ENCODE measurements at regions not wholly inside any gene's neighbourhood (a gene's known extent, or its start where the extent isn't known, plus 50 kb on each side); places are given as distances from the start of the nearest gene placed in this dataset.

- Histone ChIP-seq H3K36me3 (ENCODE audit: control insufficient read depth, insufficient read depth, low read length) (no peaks in the 10 kb centered on the region), H3K27me3 (ENCODE audit: control insufficient read depth, insufficient read depth, low read length) (no peaks in the 10 kb centered on the region), H3K9me3 (ENCODE audit: control insufficient read depth, insufficient read depth, low read length) (0 out of 2 replicates have a peak, but pooled peaks cover 2% of the 10 kb centered on the region), H3K27ac (ENCODE audit: low read length) (no peak overlapping the region), H3K4me3 (ENCODE audit: low read length) (no peak overlapping the region), H3K4me1 (ENCODE audit: control insufficient read depth, insufficient read depth, low read length) (no peaks in the 10 kb centered on the region)
- no CpG with 5 or more reads among the region's 2 CpGs for WGBS (ENCODE audit: insufficient coverage, insufficient read length)
- no peak for DNase-seq (ENCODE audit: low read depth, low spot score)
These were observed 665.0 kb downstream of the NTRK3 start for GRCh38 chr15:87591582-87591981.

- Histone ChIP-seq H3K27me3 (ENCODE audit: control insufficient read depth, insufficient read depth, low read length) (no peaks in the 10 kb centered on the region), H3K27ac (ENCODE audit: low read length) (no peak overlapping the region), H3K4me1 (ENCODE audit: control insufficient read depth, insufficient read depth, low read length) (no peaks in the 10 kb centered on the region), H3K9me3 (ENCODE audit: control insufficient read depth, insufficient read depth, low read length) (0 out of 2 replicates have a peak, but pooled peaks cover 2% of the 10 kb centered on the region), H3K36me3 (ENCODE audit: control insufficient read depth, insufficient read depth, low read length) (no peaks in the 10 kb centered on the region), H3K4me3 (ENCODE audit: low read length) (no peak overlapping the region)
- WGBS (ENCODE audit: insufficient coverage, insufficient read length): no CpG with 5 or more reads among the region's 1 CpG
- no peak for DNase-seq (ENCODE audit: low read depth, low spot score)
These were observed 665.5 kb downstream of the NTRK3 start for GRCh38 chr15:87591042-87591441.

GRCh38 chr15:87589134-87589533 is 667.4 kb downstream of the NTRK3 start:
- Histone ChIP-seq H3K27ac (ENCODE audit: low read length) (no peak overlapping the region), H3K36me3 (ENCODE audit: control insufficient read depth, insufficient read depth, low read length) (no peaks in the 10 kb centered on the region), H3K4me1 (ENCODE audit: control insufficient read depth, insufficient read depth, low read length) (no peaks in the 10 kb centered on the region), H3K27me3 (ENCODE audit: control insufficient read depth, insufficient read depth, low read length) (no peaks in the 10 kb centered on the region), H3K9me3 (ENCODE audit: control insufficient read depth, insufficient read depth, low read length) (0 out of 2 replicates have a peak, but pooled peaks cover 2% of the 10 kb centered on the region), H3K4me3 (ENCODE audit: low read length) (no peak overlapping the region)
- DNase-seq (ENCODE audit: low read depth, low spot score): no peak
- no CpG with 5 or more reads among the region's 2 CpGs for WGBS (ENCODE audit: insufficient coverage, insufficient read length)

GRCh38 chr15:87582169-87582568 is 674.4 kb downstream of the NTRK3 start:
- Histone ChIP-seq H3K9me3 (ENCODE audit: control insufficient read depth, insufficient read depth, low read length) (no peaks in the 10 kb centered on the region), H3K4me1 (ENCODE audit: control insufficient read depth, insufficient read depth, low read length) (no peaks in the 10 kb centered on the region), H3K4me3 (ENCODE audit: low read length) (no peak overlapping the region), H3K27me3 (ENCODE audit: control insufficient read depth, insufficient read depth, low read length) (no peaks in the 10 kb centered on the region; the same call in 1 of the 2 replicates), H3K27ac (ENCODE audit: low read length) (no peak overlapping the region), H3K36me3 (ENCODE audit: control insufficient read depth, insufficient read depth, low read length) (no peaks in the 10 kb centered on the region)
- WGBS (ENCODE audit: insufficient coverage, insufficient read length): no CpG with 5 or more reads among the region's 3 CpGs
- no peak for DNase-seq (ENCODE audit: low read depth, low spot score)

DNA sequence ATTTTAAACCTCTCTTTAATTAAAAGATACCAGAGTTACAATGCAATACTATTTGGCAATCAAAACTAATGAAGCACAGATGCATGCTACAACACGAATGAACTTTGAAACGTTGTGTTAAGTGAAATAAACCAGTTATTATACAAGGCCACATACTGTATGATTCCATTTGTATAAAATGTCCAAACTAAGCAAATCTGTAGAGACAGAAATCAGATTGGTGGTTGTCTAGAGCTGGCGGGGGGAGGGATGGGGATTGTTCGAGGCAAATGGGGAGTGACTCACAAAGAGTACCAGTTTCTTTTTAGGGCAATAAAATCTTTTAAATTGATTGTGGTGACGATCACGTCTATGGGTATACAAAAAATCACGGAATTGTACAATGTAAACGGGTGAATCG is 677.0 kb downstream of the NTRK3 start:
- H3K9me3 ChIP-seq (ENCODE audit: control insufficient read depth, insufficient read depth, low read length): no peaks in the 10 kb centered on the region
- H3K36me3 ChIP-seq (ENCODE audit: control insufficient read depth, insufficient read depth, low read length): no peaks in the 10 kb centered on the region
- no peaks in the 10 kb centered on the region for H3K4me1 ChIP-seq (ENCODE audit: control insufficient read depth, insufficient read depth, low read length)
- H3K4me3 ChIP-seq (ENCODE audit: low read length): no peak overlapping the region
- no peak overlapping the region for H3K27ac ChIP-seq (ENCODE audit: low read length)
- no peak for DNase-seq (ENCODE audit: low read depth, low spot score)
- no CpG with 5 or more reads among the region's 9 CpGs for WGBS (ENCODE audit: insufficient coverage, insufficient read length)
- no peaks in the 10 kb centered on the region; the same call in 1 of the 2 replicates for H3K27me3 ChIP-seq (ENCODE audit: control insufficient read depth, insufficient read depth, low read length)

DNA sequence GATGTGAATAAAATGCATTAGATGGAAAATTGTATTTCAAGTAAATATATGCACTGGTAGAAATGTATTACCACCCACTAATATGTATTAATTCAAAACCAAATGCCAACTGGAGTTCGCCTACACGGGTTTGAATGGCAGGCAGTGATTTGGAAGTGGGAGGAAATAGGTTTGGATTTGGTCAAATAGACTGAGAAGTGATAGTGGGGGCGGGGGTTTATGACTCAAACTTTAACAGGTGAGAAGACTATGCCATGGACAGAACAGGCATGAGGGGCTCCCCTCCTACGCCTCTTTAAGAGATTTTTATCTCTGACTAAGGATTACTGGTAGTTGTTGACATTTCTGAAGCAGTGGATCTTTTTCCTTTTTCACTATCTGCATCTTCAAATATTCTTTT is 677.8 kb downstream of the NTRK3 start:
- Histone ChIP-seq H3K4me1 (ENCODE audit: control insufficient read depth, insufficient read depth, low read length) (no peaks in the 10 kb centered on the region), H3K36me3 (ENCODE audit: control insufficient read depth, insufficient read depth, low read length) (no peaks in the 10 kb centered on the region), H3K9me3 (ENCODE audit: control insufficient read depth, insufficient read depth, low read length) (no peaks in the 10 kb centered on the region), H3K27ac (ENCODE audit: low read length) (no peak overlapping the region), H3K4me3 (ENCODE audit: low read length) (no peak overlapping the region), H3K27me3 (ENCODE audit: control insufficient read depth, insufficient read depth, low read length) (no peaks in the 10 kb centered on the region; the same call in 1 of the 2 replicates)
- DNase-seq (ENCODE audit: low read depth, low spot score): no peak
- no CpG with 5 or more reads among the region's 4 CpGs for WGBS (ENCODE audit: insufficient coverage, insufficient read length)

- Histone ChIP-seq H3K27ac (ENCODE audit: low read length) (no peak overlapping the region), H3K9me3 (ENCODE audit: control insufficient read depth, insufficient read depth, low read length) (no peaks in the 10 kb centered on the region), H3K4me3 (ENCODE audit: low read length) (no peak overlapping the region), H3K36me3 (ENCODE audit: control insufficient read depth, insufficient read depth, low read length) (no peaks in the 10 kb centered on the region), H3K4me1 (ENCODE audit: control insufficient read depth, insufficient read depth, low read length) (no peaks in the 10 kb centered on the region), H3K27me3 (ENCODE audit: control insufficient read depth, insufficient read depth, low read length) (no peaks in the 10 kb centered on the region; the same call in 1 of the 2 replicates)
- no peak for DNase-seq (ENCODE audit: low read depth, low spot score)
- no CpG with 5 or more reads among the region's 3 CpGs for WGBS (ENCODE audit: insufficient coverage, insufficient read length)
These were observed 679.2 kb downstream of the NTRK3 start for GRCh38 chr15:87577336-87577735.

DNA sequence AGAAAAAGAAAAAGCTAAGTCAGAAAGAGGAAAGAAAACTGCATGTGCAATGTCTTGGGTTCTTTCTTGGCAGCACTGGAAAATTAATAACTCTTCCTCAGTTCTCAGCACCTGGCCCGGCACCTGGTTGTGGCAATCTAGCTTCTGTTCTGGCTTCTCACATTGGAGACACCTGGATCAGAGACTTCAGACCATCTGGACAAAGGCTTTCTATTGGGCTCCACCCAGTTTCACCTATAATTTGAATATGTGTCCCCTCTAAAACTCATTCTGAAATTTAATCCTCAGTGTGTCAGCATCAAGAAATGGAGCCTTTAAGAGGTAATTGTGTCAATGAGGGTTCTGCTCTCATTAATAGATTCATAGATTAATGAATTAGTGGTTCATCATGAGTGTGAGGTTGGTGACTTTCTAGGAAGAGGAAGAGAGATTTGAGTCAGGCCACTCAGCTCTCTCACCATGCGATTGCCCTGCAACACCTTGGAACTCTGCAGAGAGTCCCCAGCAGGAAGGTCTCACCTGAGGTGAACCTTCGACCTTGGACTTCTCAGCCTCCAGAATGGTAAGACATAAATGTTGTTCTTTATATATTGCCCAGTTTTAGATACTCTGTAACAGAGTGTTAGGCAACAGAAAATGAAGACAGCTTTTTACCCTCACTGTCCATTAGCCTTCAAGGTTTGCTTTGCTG is 679.9 kb downstream of the NTRK3 start:
- no peak for DNase-seq (ENCODE audit: low read depth, low spot score)
- H3K9me3 ChIP-seq (ENCODE audit: control insufficient read depth, insufficient read depth, low read length): no peaks in the 10 kb centered on the region
- H3K27me3 ChIP-seq (ENCODE audit: control insufficient read depth, insufficient read depth, low read length): no peaks in the 10 kb centered on the region; the same call in 1 of the 2 replicates
- no peak overlapping the region for H3K4me3 ChIP-seq (ENCODE audit: low read length)
- H3K4me1 ChIP-seq (ENCODE audit: control insufficient read depth, insufficient read depth, low read length): no peaks in the 10 kb centered on the region
- no peak overlapping the region for H3K27ac ChIP-seq (ENCODE audit: low read length)
- no peaks in the 10 kb centered on the region for H3K36me3 ChIP-seq (ENCODE audit: control insufficient read depth, insufficient read depth, low read length)
- WGBS (ENCODE audit: insufficient coverage, insufficient read length): no CpG with 5 or more reads among the region's 3 CpGs

DNA sequence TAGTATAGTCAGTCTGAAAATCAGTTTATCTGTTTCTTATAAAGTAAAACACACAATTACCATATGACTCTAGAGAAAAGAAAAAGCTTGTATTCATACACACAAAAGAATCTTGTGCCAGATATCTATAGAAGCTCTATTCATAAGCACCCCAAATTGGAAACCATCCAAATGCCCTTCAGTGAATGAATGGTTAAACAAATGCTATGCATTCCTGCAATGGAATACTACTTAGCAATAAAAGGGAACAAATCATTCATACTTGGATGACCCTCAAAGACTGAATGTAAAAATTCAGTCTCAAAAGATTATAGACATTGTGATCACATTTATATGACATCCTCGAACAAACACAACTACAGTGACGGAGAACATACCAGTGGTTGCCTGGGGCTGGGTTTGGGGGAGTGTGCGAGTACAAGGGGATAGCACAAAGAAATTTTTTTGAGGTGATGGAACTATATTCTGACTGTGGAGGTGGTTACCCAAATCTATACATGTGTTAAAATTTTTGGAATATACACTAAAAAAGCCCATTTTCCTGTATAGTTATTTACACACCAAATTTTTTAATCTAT is 680.6 kb downstream of the NTRK3 start:
- no CpG with 5 or more reads among the region's 3 CpGs for WGBS (ENCODE audit: insufficient coverage, insufficient read length)
- H3K27me3 ChIP-seq (ENCODE audit: control insufficient read depth, insufficient read depth, low read length): no peaks in the 10 kb centered on the region; the same call in 1 of the 2 replicates

DNA sequence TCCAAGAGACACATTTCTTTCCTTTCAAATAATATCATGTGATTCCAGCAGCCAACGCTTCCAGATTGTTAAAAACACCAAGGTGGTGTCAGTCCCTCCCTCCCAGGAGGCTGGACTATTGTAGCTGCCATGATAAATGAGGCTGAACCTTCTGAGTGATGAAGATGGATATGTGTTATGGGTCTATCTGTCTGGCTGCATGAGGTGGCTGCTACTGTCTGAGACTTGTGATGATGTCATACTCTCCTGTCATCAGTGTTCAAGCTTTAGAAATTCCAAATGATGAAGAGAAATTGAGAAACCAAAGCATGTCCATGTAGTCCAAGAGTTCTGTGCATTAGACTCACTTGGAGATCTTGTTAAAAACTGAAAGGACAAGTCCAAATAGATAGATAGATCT is 683.0 kb downstream of the NTRK3 start:
- WGBS (ENCODE audit: insufficient coverage, insufficient read length): no CpG with 5 or more reads among the region's 1 CpG
- H3K9me3 ChIP-seq (ENCODE audit: control insufficient read depth, insufficient read depth, low read length): no peaks in the 10 kb centered on the region
- DNase-seq (ENCODE audit: low read depth, low spot score): no peak
- no peak overlapping the region for H3K4me3 ChIP-seq (ENCODE audit: low read length)
- no peak overlapping the region for H3K27ac ChIP-seq (ENCODE audit: low read length)
- no peaks in the 10 kb centered on the region for H3K27me3 ChIP-seq (ENCODE audit: control insufficient read depth, insufficient read depth, low read length)
- H3K36me3 ChIP-seq (ENCODE audit: control insufficient read depth, insufficient read depth, low read length): no peaks in the 10 kb centered on the region
- H3K4me1 ChIP-seq (ENCODE audit: control insufficient read depth, insufficient read depth, low read length): no peaks in the 10 kb centered on the region

More for the DNA sequence above, 680.6 kb downstream of the NTRK3 start:
- Histone ChIP-seq H3K4me1 (ENCODE audit: control insufficient read depth, insufficient read depth, low read length) (no peaks in the 10 kb centered on the region), H3K9me3 (ENCODE audit: control insufficient read depth, insufficient read depth, low read length) (no peaks in the 10 kb centered on the region), H3K36me3 (ENCODE audit: control insufficient read depth, insufficient read depth, low read length) (no peaks in the 10 kb centered on the region), H3K27ac (ENCODE audit: low read length) (no peak overlapping the region), H3K4me3 (ENCODE audit: low read length) (no peak overlapping the region)
- no peak for DNase-seq (ENCODE audit: low read depth, low spot score)

DNA sequence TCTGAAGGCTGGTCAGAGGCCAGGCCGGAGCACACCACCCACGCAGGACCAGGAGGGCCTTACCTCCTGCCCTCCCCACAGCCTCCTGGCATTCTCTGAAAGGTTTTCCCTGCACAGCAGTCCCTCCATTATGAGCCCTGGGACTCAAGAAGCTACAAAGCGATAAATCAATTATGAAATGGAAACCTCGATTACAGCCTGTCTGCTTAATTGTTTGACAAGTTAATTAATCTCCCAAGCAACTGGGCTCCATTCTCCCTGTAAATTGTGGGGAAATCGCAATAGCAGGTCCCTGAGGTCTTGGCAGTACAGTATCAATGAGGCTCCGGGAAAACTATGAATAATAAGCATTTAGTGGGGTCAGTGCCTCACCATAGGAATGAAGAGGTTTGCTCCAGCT is 683.5 kb downstream of the NTRK3 start:
- whole genome bisulfite sequencing (ENCODE audit: insufficient coverage, insufficient read length): no CpG with 5 or more reads among the region's 6 CpGs
- H3K27ac ChIP-seq (ENCODE audit: low read length): no peak overlapping the region
- H3K4me1 ChIP-seq (ENCODE audit: control insufficient read depth, insufficient read depth, low read length): no peaks in the 10 kb centered on the region
- H3K27me3 ChIP-seq (ENCODE audit: control insufficient read depth, insufficient read depth, low read length): no peaks in the 10 kb centered on the region
- DNase-seq (ENCODE audit: low read depth, low spot score): no peak
- no peak overlapping the region for H3K4me3 ChIP-seq (ENCODE audit: low read length)
- no peaks in the 10 kb centered on the region for H3K9me3 ChIP-seq (ENCODE audit: control insufficient read depth, insufficient read depth, low read length)
- no peaks in the 10 kb centered on the region for H3K36me3 ChIP-seq (ENCODE audit: control insufficient read depth, insufficient read depth, low read length)
